ENCODE measurements at regions not wholly inside any gene's neighbourhood (a gene's known extent, or its start where the extent isn't known, plus 50 kb on each side); places are given as distances from the start of the nearest gene placed in this dataset.

DNA sequence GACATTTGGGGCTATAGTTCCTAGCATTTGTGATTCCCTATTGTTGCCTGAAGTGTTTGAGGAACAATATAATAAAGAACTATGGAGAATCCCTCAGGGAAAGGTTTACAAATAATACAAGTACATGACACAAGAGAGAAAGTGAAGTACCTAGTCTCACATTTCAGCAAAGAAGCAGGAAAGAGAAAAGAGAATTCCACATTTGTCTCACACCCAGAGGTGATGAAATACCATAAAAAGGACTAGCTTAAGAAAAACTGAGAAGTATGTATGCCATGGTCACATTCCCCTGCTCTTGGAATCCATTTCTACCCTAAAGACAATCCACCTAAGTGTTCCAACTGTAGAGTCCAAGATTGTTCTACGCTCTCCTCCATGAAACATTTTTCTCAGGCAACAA is 79.0 kb upstream of the TARS1 start:
- DNase-seq (ENCODE audit: low spot score) = no peak
- Histone ChIP-seq H3K36me3 (ENCODE audit: low read depth) (no peaks in the 10 kb centered on the region), H3K4me3 (ENCODE audit: severe bottlenecking) (no peak overlapping the region), H3K27me3 (ENCODE audit: insufficient read depth, poor library complexity, severe bottlenecking) (no peaks in the 10 kb centered on the region), H3K27ac (ENCODE audit: poor library complexity, severe bottlenecking) (no peak overlapping the region), H3K9me3 (ENCODE audit: severe bottlenecking) (no peaks in the 10 kb centered on the region), H3K4me1 (ENCODE audit: insufficient read depth, poor library complexity, severe bottlenecking) (no peaks in the 10 kb centered on the region)
- no peak for ATAC-seq (ENCODE audit: low read depth)
- TF ChIP-seq, protein P1, sequence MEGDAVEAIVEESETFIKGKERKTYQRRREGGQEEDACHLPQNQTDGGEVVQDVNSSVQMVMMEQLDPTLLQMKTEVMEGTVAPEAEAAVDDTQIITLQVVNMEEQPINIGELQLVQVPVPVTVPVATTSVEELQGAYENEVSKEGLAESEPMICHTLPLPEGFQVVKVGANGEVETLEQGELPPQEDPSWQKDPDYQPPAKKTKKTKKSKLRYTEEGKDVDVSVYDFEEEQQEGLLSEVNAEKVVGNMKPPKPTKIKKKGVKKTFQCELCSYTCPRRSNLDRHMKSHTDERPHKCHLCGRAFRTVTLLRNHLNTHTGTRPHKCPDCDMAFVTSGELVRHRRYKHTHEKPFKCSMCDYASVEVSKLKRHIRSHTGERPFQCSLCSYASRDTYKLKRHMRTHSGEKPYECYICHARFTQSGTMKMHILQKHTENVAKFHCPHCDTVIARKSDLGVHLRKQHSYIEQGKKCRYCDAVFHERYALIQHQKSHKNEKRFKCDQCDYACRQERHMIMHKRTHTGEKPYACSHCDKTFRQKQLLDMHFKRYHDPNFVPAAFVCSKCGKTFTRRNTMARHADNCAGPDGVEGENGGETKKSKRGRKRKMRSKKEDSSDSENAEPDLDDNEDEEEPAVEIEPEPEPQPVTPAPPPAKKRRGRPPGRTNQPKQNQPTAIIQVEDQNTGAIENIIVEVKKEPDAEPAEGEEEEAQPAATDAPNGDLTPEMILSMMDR (IDR thresholded peaks at IDR 0.05; ENCODE audit: poor library complexity, severe bottlenecking) = no peak

DNA sequence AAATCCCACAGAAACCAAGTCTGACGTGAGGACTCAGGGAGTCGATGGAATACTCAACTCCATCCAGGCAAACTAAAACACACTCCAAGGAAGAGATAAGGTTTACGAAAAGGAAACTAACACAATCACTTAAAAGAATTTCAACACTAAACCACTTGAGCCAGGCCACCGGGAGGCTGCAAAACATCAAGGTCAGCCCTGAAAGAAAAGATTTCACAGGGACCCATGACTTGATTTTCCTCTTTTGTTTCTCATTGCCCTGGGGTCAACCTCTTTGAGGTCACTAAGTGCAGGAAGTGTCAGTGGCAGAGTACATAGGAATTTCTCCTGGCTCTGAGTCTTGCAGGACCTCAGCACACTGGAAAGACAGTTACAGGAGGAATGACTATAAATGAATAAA is 77.8 kb upstream of the TARS1 start:
- TF ChIP-seq, protein P1 (IDR thresholded peaks at IDR 0.05; ENCODE audit: poor library complexity, severe bottlenecking) = no peak
- Histone ChIP-seq H3K36me3 (ENCODE audit: low read depth) (no peaks in the 10 kb centered on the region), H3K27ac (ENCODE audit: poor library complexity, severe bottlenecking) (no peak overlapping the region), H3K9me3 (ENCODE audit: severe bottlenecking) (no peaks in the 10 kb centered on the region), H3K4me1 (ENCODE audit: insufficient read depth, poor library complexity, severe bottlenecking) (no peaks in the 10 kb centered on the region), H3K4me3 (ENCODE audit: severe bottlenecking) (no peak overlapping the region), H3K27me3 (ENCODE audit: insufficient read depth, poor library complexity, severe bottlenecking) (no peaks in the 10 kb centered on the region)
- ATAC-seq (ENCODE audit: low read depth) (no peak), DNase-seq (ENCODE audit: low spot score) (no peak)

DNA sequence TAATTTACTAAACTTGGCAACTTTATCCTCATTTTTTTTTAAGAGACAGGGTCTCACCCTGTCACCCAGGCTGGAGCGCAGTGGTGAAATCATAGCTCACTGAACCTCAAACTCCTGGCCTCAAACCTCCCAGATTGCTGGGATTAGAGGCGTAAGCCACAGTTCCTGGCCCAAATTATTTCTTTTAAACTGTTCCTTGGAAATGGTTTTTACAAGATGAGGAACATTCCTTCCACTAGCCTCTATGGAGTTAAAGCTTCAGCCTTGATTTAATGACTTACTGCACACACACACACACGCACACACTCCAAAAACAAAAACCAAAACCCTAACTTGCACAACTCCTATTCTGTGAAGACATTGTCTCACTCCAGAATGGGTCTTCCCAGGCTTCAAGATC is 77.2 kb upstream of the TARS1 start:
- ATAC-seq (ENCODE audit: low read depth) = no peak
- no peaks in the 10 kb centered on the region for H3K4me1 ChIP-seq (ENCODE audit: insufficient read depth, poor library complexity, severe bottlenecking)

DNA sequence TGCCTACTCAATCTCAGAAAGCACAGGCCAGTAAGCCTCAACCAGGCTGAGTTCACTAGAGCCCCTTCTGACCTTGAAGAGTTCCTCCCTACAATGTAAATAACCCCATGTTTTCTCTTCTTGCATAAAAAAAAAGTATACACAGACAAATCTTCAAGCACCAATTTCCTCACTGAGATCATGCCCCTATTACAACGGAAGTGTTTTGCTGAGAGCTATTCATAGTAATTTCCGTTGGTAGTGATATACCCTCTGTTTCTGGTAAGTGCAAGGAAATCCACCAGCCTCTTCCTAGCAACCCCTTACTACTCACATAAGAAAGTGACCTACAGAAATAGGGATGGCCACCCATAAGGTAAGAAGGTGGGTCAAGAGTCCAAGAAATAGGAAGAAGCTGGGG is 76.4 kb upstream of the TARS1 start:
- Histone ChIP-seq H3K4me3 (ENCODE audit: severe bottlenecking) (no peak overlapping the region), H3K27ac (ENCODE audit: poor library complexity, severe bottlenecking) (no peak overlapping the region), H3K36me3 (ENCODE audit: low read depth) (no peaks in the 10 kb centered on the region), H3K4me1 (ENCODE audit: insufficient read depth, poor library complexity, severe bottlenecking) (no peaks in the 10 kb centered on the region), H3K9me3 (ENCODE audit: severe bottlenecking) (no peaks in the 10 kb centered on the region), H3K27me3 (ENCODE audit: insufficient read depth, poor library complexity, severe bottlenecking) (no peaks in the 10 kb centered on the region)
- no peak for DNase-seq (ENCODE audit: low spot score)
- no peak for ATAC-seq (ENCODE audit: low read depth)
- TF ChIP-seq, protein P1 (IDR thresholded peaks at IDR 0.05; ENCODE audit: poor library complexity, severe bottlenecking) = no peak

More for the DNA sequence above, 77.2 kb upstream of the TARS1 start:
- no peak for DNase-seq (ENCODE audit: low spot score)
- Histone ChIP-seq H3K27me3 (ENCODE audit: insufficient read depth, poor library complexity, severe bottlenecking) (no peaks in the 10 kb centered on the region), H3K9me3 (ENCODE audit: severe bottlenecking) (no peaks in the 10 kb centered on the region), H3K36me3 (ENCODE audit: low read depth) (no peaks in the 10 kb centered on the region), H3K27ac (ENCODE audit: poor library complexity, severe bottlenecking) (no peak overlapping the region), H3K4me3 (ENCODE audit: severe bottlenecking) (no peak overlapping the region)
- TF ChIP-seq, protein P1 (IDR thresholded peaks at IDR 0.05; ENCODE audit: poor library complexity, severe bottlenecking) = no peak

DNA sequence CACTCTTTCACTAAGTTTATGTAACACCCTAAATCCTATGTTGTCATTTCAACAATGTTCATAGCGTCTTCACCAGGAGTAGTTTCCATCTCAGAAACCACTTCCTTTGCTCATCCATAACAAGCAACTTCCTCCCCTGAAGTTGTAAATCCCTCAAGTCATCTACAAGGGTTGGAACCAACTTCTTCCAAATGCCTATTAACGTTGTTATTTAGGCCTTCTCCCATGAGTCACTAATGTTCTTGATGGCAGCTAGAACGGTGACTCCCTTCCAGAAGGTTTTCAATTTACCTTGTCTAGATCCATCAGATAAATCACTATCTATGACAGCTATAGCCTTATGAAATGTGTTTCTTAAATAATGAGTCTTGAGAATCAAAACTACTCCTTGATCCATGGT is 73.3 kb upstream of the TARS1 start:
- TF ChIP-seq, protein P1 (IDR thresholded peaks at IDR 0.05; ENCODE audit: poor library complexity, severe bottlenecking) = no peak
- H3K36me3 ChIP-seq (ENCODE audit: low read depth) = no peaks in the 10 kb centered on the region
- DNase-seq (ENCODE audit: low spot score) = no peak
- H3K9me3 ChIP-seq (ENCODE audit: severe bottlenecking) = no peaks in the 10 kb centered on the region
- H3K27ac ChIP-seq (ENCODE audit: poor library complexity, severe bottlenecking) = no peak overlapping the region
- ATAC-seq (ENCODE audit: low read depth) = no peak
- no peaks in the 10 kb centered on the region for H3K4me1 ChIP-seq (ENCODE audit: insufficient read depth, poor library complexity, severe bottlenecking)
- no peaks in the 10 kb centered on the region for H3K27me3 ChIP-seq (ENCODE audit: insufficient read depth, poor library complexity, severe bottlenecking)
- no peak overlapping the region for H3K4me3 ChIP-seq (ENCODE audit: severe bottlenecking)
